HEK293T (cell line): ENCODE measurements at regions not wholly inside any gene's neighbourhood (a gene's known extent, or its start where the extent isn't known, plus 50 kb on each side); places are given as distances from the start of the nearest gene placed in this dataset.

ENCODE experiments used
- CTCF ChIA-PET: fragments of 350-600 bp; formaldehyde crosslinking; extraction: SDS; loops from one replicate; lab custom pipeline; 2021; ENCODE audit warnings: antibody characterized with exemption, inconsistent platforms; lab: Yijun Ruan, JAX
- POLR2A ChIA-PET: fragments of 350-600 bp; formaldehyde crosslinking; extraction: SDS; loops from one replicate; lab custom pipeline; 2020; ENCODE audit warnings: antibody characterized with exemption, inconsistent platforms; lab: Yijun Ruan, JAX
- DNase-seq: peaks from one replicate; pipeline ENCODE4 v3.0.0; 2012; ENCODE audit warnings: mixed read lengths; ENCODE audit errors: extremely low spot score
- ARNT ChIP-seq: fragments of 450-650 bp; IDR thresholded peaks from 2 replicates; pipeline ENCODE4 v1.6.1; 2017; ENCODE audit warnings: mild to moderate bottlenecking
- BHLHE40 ChIP-seq: fragments of 450-650 bp; IDR thresholded peaks from 2 replicates; pipeline ENCODE4 v1.6.1; 2016; ENCODE audit warnings: mild to moderate bottlenecking, moderate library complexity, borderline replicate concordance
- CTBP1 ChIP-seq: fragments of 450-650 bp; IDR thresholded peaks from 2 replicates; pipeline ENCODE4 v1.6.1; 2016; ENCODE audit warnings: borderline replicate concordance
- ELF4 ChIP-seq: fragments of 450-650 bp; IDR thresholded peaks from 2 replicates; pipeline ENCODE4 v1.6.1; 2017; ENCODE audit warnings: antibody characterized with exemption
- FOXA1 ChIP-seq: fragments of 450-650 bp; IDR thresholded peaks from 2 replicates; pipeline ENCODE4 v1.6.1; 2016; ENCODE audit warnings: mild to moderate bottlenecking
- FOXK2 ChIP-seq: fragments of 450-650 bp; IDR thresholded peaks from 2 replicates; pipeline ENCODE4 v1.6.1; 2016; ENCODE audit warnings: mild to moderate bottlenecking
- FOXM1 ChIP-seq: fragments of 450-650 bp; IDR thresholded peaks from 2 replicates; pipeline ENCODE4 v1.6.1; 2017; ENCODE audit warnings: mild to moderate bottlenecking, borderline replicate concordance
- HDGF ChIP-seq: fragments of 450-650 bp; IDR thresholded peaks from 2 replicates; pipeline ENCODE4 v1.6.1; 2017; ENCODE audit warnings: antibody characterized with exemption, borderline replicate concordance
- L3MBTL2 ChIP-seq: fragments of 450-650 bp; conservative IDR thresholded peaks from 2 replicates; pipeline ENCODE4 v1.6.1; 2016; ENCODE audit warnings: mild to moderate bottlenecking
- LEF1 ChIP-seq: fragments of 450-650 bp; IDR thresholded peaks from 2 replicates; pipeline ENCODE4 v1.6.1; 2017; ENCODE audit warnings: mild to moderate bottlenecking, borderline replicate concordance
- NFRKB ChIP-seq: fragments of 450-650 bp; IDR thresholded peaks from 2 replicates; pipeline ENCODE4 v1.6.1; 2016; ENCODE audit warnings: mild to moderate bottlenecking, moderate library complexity
- SP1 ChIP-seq: fragments of 450-650 bp; IDR thresholded peaks from 2 replicates; pipeline ENCODE4 v1.6.1; 2017
- SUZ12 ChIP-seq: fragments of 450-650 bp; IDR thresholded peaks from 2 replicates; pipeline ENCODE4 v1.6.1; 2016; ENCODE audit warnings: mild to moderate bottlenecking
- TARDBP ChIP-seq: fragments of 450-650 bp; IDR thresholded peaks from 2 replicates; pipeline ENCODE4 v1.6.1; 2016
- ZNF384 ChIP-seq: fragments of 450-650 bp; IDR thresholded peaks from 2 replicates; pipeline ENCODE4 v1.6.1; 2016
- TF ChIP-seq, protein P1 (sequence below): fragments of 450-650 bp; IDR thresholded peaks from 2 replicates; pipeline ENCODE4 v1.6.1; 2016

DNA sequence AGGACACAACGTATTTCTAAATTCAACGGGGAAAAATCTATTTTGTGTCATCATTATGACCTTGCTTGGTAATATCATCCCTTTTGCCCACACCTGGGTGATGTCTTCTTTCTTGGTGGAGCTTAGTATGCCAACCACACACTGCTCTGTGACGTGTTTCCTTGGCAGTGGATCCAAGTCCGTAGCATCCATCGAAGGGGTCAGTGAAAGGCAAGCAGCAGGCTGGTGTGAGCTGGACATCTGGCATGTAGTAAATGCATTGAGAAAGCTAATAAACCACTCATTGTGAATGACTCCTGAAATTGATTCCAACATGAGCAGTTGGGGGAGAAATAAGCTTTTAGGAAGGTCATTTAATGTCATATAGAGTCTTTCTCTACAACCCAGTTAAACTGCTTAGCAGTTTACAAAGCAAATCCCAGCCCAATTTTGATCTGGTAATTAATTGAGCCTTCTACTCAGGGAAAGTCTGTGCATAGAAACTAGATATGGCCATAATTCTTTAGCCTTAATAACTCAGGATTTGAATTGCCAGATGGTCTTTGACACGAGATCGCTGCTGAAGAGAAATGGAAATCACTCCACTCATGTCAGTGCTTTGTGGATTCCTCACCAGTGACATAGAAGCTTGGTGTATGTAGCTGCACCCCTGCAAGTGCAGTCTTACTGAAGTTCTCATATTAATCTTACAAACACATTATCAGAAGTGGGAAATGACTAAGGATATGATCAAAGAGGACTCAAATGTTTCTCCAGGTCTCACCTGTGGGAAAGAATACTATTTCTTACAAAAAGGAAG lies 494.8 kb downstream of the CMPK2 start:
- ChIA-PET POLR2A (no interaction called here), CTCF (no interaction called here)
- no peak for DNase-seq
- TF ChIP-seq FOXK2 = no peak
- TF ChIP-seq CTBP1 = no peak
- TF ChIP-seq FOXA1 = no peak
- TF ChIP-seq LEF1 = no peak
- no peak for TF ChIP-seq L3MBTL2
- TF ChIP-seq BHLHE40 = no peak
- TF ChIP-seq SP1 = no peak
- TF ChIP-seq NFRKB = no peak
- no peak for TF ChIP-seq TARDBP
- no peak for TF ChIP-seq HDGF
- TF ChIP-seq, protein P1, sequence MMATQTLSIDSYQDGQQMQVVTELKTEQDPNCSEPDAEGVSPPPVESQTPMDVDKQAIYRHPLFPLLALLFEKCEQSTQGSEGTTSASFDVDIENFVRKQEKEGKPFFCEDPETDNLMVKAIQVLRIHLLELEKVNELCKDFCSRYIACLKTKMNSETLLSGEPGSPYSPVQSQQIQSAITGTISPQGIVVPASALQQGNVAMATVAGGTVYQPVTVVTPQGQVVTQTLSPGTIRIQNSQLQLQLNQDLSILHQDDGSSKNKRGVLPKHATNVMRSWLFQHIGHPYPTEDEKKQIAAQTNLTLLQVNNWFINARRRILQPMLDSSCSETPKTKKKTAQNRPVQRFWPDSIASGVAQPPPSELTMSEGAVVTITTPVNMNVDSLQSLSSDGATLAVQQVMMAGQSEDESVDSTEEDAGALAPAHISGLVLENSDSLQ = no peak
- TF ChIP-seq SUZ12 = no peak
- TF ChIP-seq ZNF384 = no peak
- TF ChIP-seq FOXM1 = no peak
- no peak for TF ChIP-seq ARNT
- no peak for TF ChIP-seq ELF4

DNA sequence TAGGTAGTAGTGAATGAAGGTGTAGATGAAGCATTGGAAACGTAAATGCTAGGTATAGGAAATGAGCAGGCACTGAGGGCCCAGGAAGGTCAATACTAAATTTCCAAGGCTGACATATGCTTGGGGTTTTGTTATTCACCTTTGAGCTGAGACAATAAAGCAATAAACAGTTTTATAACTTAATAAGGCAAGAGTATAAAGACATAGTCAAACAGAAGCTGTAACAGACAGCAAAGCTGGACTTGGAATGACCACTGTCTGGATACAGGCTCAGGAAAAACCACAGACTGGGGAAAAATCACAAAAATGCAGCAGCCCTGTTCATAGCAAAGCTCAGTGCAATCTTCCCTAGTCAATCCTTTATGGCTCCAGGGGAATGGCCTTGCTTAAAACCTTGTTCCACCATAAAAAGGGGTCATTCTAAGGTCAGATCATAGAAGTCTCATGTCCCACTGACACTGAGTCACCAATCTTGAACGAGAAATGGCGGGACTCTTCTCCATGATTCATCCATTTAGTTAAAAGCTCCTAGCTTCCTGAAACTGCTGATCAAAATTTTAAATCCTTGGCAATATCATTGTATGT lies 493.3 kb downstream of the CMPK2 start:
- TF ChIP-seq NFRKB = no peak
- TF ChIP-seq TARDBP = no peak
- TF ChIP-seq FOXA1 = no peak
- TF ChIP-seq ELF4 = no peak
- no peak for TF ChIP-seq ARNT
- no peak for TF ChIP-seq HDGF
- TF ChIP-seq SUZ12 = no peak
- TF ChIP-seq FOXM1 = no peak
- TF ChIP-seq, protein P1 = no peak
- ChIA-PET CTCF (no interaction called here), POLR2A (no interaction called here)
- no peak for DNase-seq

DNA sequence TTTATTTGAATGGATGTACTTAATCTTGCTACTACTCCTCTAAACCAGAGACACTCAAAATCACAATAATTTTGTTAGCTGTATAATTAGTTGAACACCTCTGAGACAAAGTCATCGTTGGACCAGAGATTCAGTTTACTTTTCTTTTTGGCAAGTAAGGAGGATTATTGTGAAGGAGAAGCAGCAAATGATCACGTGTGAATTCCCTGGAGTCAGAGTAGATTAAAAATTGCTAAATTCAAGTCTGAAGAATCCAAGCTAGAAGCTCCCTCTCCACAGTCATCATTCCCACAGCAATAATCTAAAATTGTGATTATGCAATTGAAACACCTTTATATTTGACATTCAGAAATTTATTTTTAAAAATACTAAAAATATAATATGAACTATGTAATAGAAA lies 484.4 kb downstream of the CMPK2 start:
- CTCF ChIA-PET = no interaction called here
- no peak for DNase-seq
- TF ChIP-seq CTBP1 (no peak), BHLHE40 (no peak), FOXM1 (no peak), TARDBP (no peak), NFRKB (no peak), SUZ12 (no peak)

DNA sequence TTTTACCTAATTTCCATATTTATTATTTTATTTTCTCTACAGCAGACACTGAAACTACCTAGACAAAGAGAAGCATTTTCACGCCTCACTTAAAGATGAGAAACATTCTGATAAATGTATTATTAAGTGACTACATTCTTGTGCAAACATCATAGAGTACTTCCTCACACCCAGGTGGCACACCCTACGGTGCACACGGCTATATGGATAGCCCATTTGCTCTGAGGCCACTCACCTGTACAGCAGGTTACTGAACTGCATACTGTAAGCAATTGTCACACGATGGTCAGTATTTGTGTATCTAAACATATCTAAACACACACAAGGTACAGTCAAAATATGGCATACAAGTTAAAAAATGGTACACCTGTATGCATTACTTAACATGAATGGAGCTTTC lies 481.4 kb downstream of the CMPK2 start:
- no peak for DNase-seq
- POLR2A ChIA-PET = no interaction called here
- TF ChIP-seq FOXM1 (no peak), FOXK2 (no peak), SUZ12 (no peak), ARNT (no peak), ELF4 (no peak), SP1 (no peak), BHLHE40 (no peak), NFRKB (no peak), L3MBTL2 (no peak), HDGF (no peak), ZNF384 (no peak)
- TF ChIP-seq, protein P1 = no peak
- CTCF ChIA-PET = no interaction called here

More for the DNA sequence above, 484.4 kb downstream of the CMPK2 start:
- POLR2A ChIA-PET = no interaction called here

DNA sequence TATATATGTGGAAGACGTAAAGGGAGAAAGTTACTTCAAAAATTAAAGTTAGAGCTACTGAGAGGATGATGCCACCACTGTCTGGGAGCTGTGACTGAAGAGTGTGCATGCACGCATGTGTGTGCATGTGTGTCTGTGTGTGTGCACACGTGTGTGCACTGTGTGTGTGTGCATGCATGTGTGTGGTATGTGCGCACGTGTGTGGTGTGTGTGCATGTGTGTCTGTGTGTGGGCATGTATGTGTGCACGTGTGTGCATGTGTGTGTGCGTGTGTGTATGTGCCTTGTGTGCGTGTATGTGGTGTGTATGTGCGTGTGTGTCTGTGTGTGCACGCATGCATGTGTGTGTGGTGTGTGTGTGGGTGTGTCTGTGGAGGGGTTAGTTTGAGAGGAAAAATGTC lies 473.4 kb downstream of the CMPK2 start:
- no peak for DNase-seq
- POLR2A ChIA-PET = no interaction called here
- CTCF ChIA-PET = no interaction called here
- TF ChIP-seq NFRKB (no peak), SUZ12 (no peak), FOXK2 (no peak), ARNT (no peak), HDGF (no peak), FOXM1 (no peak), LEF1 (no peak), BHLHE40 (no peak), ZNF384 (no peak), FOXA1 (no peak), ELF4 (no peak), TARDBP (no peak), CTBP1 (no peak), L3MBTL2 (no peak), SP1 (no peak)
- TF ChIP-seq, protein P1 = no peak
